HG03439 (cell line): ENCODE measurements at regions not wholly inside any gene's neighbourhood (a gene's known extent, or its start where the extent isn't known, plus 50 kb on each side); places are given as distances from the start of the nearest gene placed in this dataset.
"Not testable (repeated sequence)": the region's sequence is repeated elsewhere in the genome, so short reads cannot be mapped to it uniquely, and the experiment has no call there.

Source experiments
- ATAC-seq: cut with Tn5 transposase; IDR thresholded peaks from one replicate; pipeline ENCODE4 v1.9.1; 2021; ENCODE audit warnings: mild to moderate bottlenecking, moderate library complexity; ENCODE audit not compliant: unreplicated experiment

- no peak for ATAC-seq
These were observed 308.9 kb upstream of the LRFN5 start for GRCh38 chr14:41297576-41298327.

GRCh38 chr14:41295734-41296133 lies 310.9 kb upstream of the LRFN5 start:
- ATAC-seq: no peak

- no peak for ATAC-seq
These were observed 317.7 kb upstream of the LRFN5 start for GRCh38 chr14:41289025-41289424.

GRCh38 chr14:41285186-41285748 lies 321.4 kb upstream of the LRFN5 start:
- no peak for ATAC-seq

GRCh38 chr14:41280745-41281144 lies 325.9 kb upstream of the LRFN5 start:
- ATAC-seq: no peak

- ATAC-seq: no peak
These were observed 329.2 kb upstream of the LRFN5 start for GRCh38 chr14:41277450-41277849.

- ATAC-seq: no peak
These were observed 349.2 kb upstream of the LRFN5 start for GRCh38 chr14:41257476-41257875.

GRCh38 chr14:41235466-41235865 lies 371.2 kb upstream of the LRFN5 start:
- ATAC-seq: no peak

- no peak for ATAC-seq
These were observed 376.0 kb upstream of the LRFN5 start for GRCh38 chr14:41230683-41231082.

- ATAC-seq: no peak
These were observed 376.9 kb upstream of the LRFN5 start for GRCh38 chr14:41229824-41230223.

- ATAC-seq: no peak
These were observed 381.2 kb upstream of the LRFN5 start for GRCh38 chr14:41225433-41225832.

- ATAC-seq: no peak
These were observed 384.1 kb upstream of the LRFN5 start for GRCh38 chr14:41222581-41222980.

GRCh38 chr14:41214978-41215377 lies 391.7 kb upstream of the LRFN5 start:
- not testable (repeated sequence) for ATAC-seq

- no peak for ATAC-seq
These were observed 405.0 kb upstream of the LRFN5 start for GRCh38 chr14:41201696-41202095.

GRCh38 chr14:41187868-41188267 lies 418.8 kb upstream of the LRFN5 start:
- no peak for ATAC-seq

GRCh38 chr14:41171045-41171444 lies 435.6 kb upstream of the LRFN5 start:
- ATAC-seq: no peak

GRCh38 chr14:41167040-41167439 lies 439.6 kb upstream of the LRFN5 start:
- no peak for ATAC-seq

GRCh38 chr14:41154143-41154807 lies 452.4 kb upstream of the LRFN5 start:
- no peak for ATAC-seq

GRCh38 chr14:41146391-41146790 lies 460.3 kb upstream of the LRFN5 start:
- no peak for ATAC-seq

GRCh38 chr14:41144370-41144769 lies 462.3 kb upstream of the LRFN5 start:
- no peak for ATAC-seq

GRCh38 chr14:41137741-41138140 lies 468.9 kb upstream of the LRFN5 start:
- ATAC-seq: no peak

- no peak for ATAC-seq
These were observed 476.4 kb upstream of the LRFN5 start for GRCh38 chr14:41130274-41130673.
